Inflammatory macrophage treated with lipopolysaccharide for 4 hours (primary cell): ENCODE measurements at regions not wholly inside any gene's neighbourhood (a gene's known extent, or its start where the extent isn't known, plus 50 kb on each side); places are given as distances from the start of the nearest gene placed in this dataset.
"Not testable (repeated sequence)": the region's sequence is repeated elsewhere in the genome, so short reads cannot be mapped to it uniquely, and the experiment has no call there.

Source experiments
- DNase-seq: peaks from one replicate; pipeline ENCODE4 v3.0.0-alpha.2; 2020

- DNase-seq, result not testable (repeated sequence)
Observed at GRCh38 chr5:62752998-62753367, 174.4 kb downstream of the LRRC70 start.

- not testable (repeated sequence) for DNase-seq
Observed at GRCh38 chr5:62752056-62752997, 173.7 kb downstream of the LRRC70 start.

GRCh38 chr5:62742207-62742606, 163.6 kb downstream of the LRRC70 start:
- DNase-seq, result no peak

GRCh38 chr5:62741761-62742160, 163.1 kb downstream of the LRRC70 start:
- DNase-seq, result no peak

GRCh38 chr5:62737766-62738165, 159.1 kb downstream of the LRRC70 start:
- no peak for DNase-seq

- peak; percentile 88 for DNase-seq
Observed at GRCh38 chr5:62732677-62733121, 154.1 kb downstream of the LRRC70 start.

- DNase-seq, result peak; percentile 68
Observed at GRCh38 chr5:62731022-62731421, 152.4 kb downstream of the LRRC70 start.

- DNase-seq, result no peak
Observed at GRCh38 chr5:62729675-62730074, 151.1 kb downstream of the LRRC70 start.

- peak; percentile 60 for DNase-seq
Observed at GRCh38 chr5:62727861-62728260, 149.2 kb downstream of the LRRC70 start.

- no peak for DNase-seq
Observed at GRCh38 chr5:62727184-62727583, 148.6 kb downstream of the LRRC70 start.

- DNase-seq, result no peak
Observed at GRCh38 chr5:62722360-62722759, 143.7 kb downstream of the LRRC70 start.

GRCh38 chr5:62720031-62720441, 141.4 kb downstream of the LRRC70 start:
- DNase-seq, result no peak

GRCh38 chr5:62719061-62719720, 140.6 kb downstream of the LRRC70 start:
- DNase-seq, result no peak

GRCh38 chr5:62718324-62718723, 139.7 kb downstream of the LRRC70 start:
- no peak for DNase-seq

GRCh38 chr5:62717301-62717933, 138.8 kb downstream of the LRRC70 start:
- DNase-seq, result no peak

GRCh38 chr5:62714296-62714695, 135.7 kb downstream of the LRRC70 start:
- no peak for DNase-seq

- DNase-seq, result peak; percentile 66
Observed at GRCh38 chr5:62708481-62709325, 130.1 kb downstream of the LRRC70 start.

GRCh38 chr5:62707563-62707962, 128.9 kb downstream of the LRRC70 start:
- peak; percentile 59 for DNase-seq

GRCh38 chr5:62707131-62707530, 128.5 kb downstream of the LRRC70 start:
- DNase-seq, result peak; percentile 52

- no peak for DNase-seq
Observed at GRCh38 chr5:62705022-62705421, 126.4 kb downstream of the LRRC70 start.

GRCh38 chr5:62702126-62702525, 123.5 kb downstream of the LRRC70 start:
- no peak for DNase-seq

- DNase-seq, result peak; percentile 40
Observed at GRCh38 chr5:62701036-62701435, 122.4 kb downstream of the LRRC70 start.

- no peak for DNase-seq
Observed at GRCh38 chr5:62698756-62699155, 120.1 kb downstream of the LRRC70 start.
